ENCODE measurements at regions not wholly inside any gene's neighbourhood (a gene's known extent, or its start where the extent isn't known, plus 50 kb on each side); places are given as distances from the start of the nearest gene placed in this dataset.
A peak's percentile ranks its signal among the peaks of the same experiment; 100 is the strongest.
"Not testable (repeated sequence)": the region's sequence is repeated elsewhere in the genome, so short reads cannot be mapped to it uniquely, and the experiment has no call there.

- WGBS, result 92% methylated on average over 55 of the region's 55 CpGs
- no peak overlapping the region for H3K27ac ChIP-seq (ENCODE audit: low read length)
- no peaks in the 10 kb centered on the region for H3K4me1 ChIP-seq (ENCODE audit: control insufficient read depth, insufficient read depth, low read length)
- ATAC-seq (no peak), DNase-seq (peak in 2 of 3 donors; percentile 30 to 36)
- no peak overlapping the region for H3K4me3 ChIP-seq (ENCODE audit: low read length)
- no peaks in the 10 kb centered on the region for H3K9me3 ChIP-seq (ENCODE audit: control insufficient read depth, low read length)
- intact Hi-C loops (cut with DNase I), result no loop called here
- no peaks in the 10 kb centered on the region for H3K27me3 ChIP-seq (ENCODE audit: control insufficient read depth, insufficient read depth)
These were observed 545.8 kb upstream of the CDH10 start for GRCh38 chr5:25190521-25191000.

- ATAC-seq, result no peak
- no peak for DNase-seq
- no peak overlapping the region for H3K27ac ChIP-seq (ENCODE audit: low read length)
- H3K4me1 ChIP-seq (ENCODE audit: control insufficient read depth, insufficient read depth, low read length), result no peaks in the 10 kb centered on the region
- intact Hi-C loops (cut with DNase I), result no loop called here
- peaks cover 1% of the 10 kb centered on the region for H3K9me3 ChIP-seq (ENCODE audit: control insufficient read depth, low read length)
- WGBS, result 84% methylated on average over 5 of the region's 5 CpGs
- H3K27me3 ChIP-seq (ENCODE audit: control insufficient read depth, insufficient read depth), result no peaks in the 10 kb centered on the region
- no peak overlapping the region for H3K4me3 ChIP-seq (ENCODE audit: low read length)
These were observed 536.5 kb upstream of the CDH10 start for GRCh38 chr5:25181249-25181648.

GRCh38 chr5:25162616-25163015, 517.8 kb upstream of the CDH10 start:
- H3K27ac ChIP-seq (ENCODE audit: low read length); H3K4me1 ChIP-seq (ENCODE audit: control insufficient read depth, insufficient read depth, low read length); H3K9me3 ChIP-seq (ENCODE audit: control insufficient read depth, low read length); H3K4me3 ChIP-seq (ENCODE audit: low read length); ATAC-seq; H3K27me3 ChIP-seq (ENCODE audit: control insufficient read depth, insufficient read depth); intact Hi-C loops (cut with DNase I); DNase-seq: not testable (repeated sequence)
- WGBS, result 0% methylated on average over 1 of the region's 1 CpG

GRCh38 chr5:25160891-25161290, 516.1 kb upstream of the CDH10 start:
- Histone ChIP-seq H3K4me1 (ENCODE audit: control insufficient read depth, insufficient read depth, low read length) (no peaks in the 10 kb centered on the region), H3K27me3 (ENCODE audit: control insufficient read depth, insufficient read depth) (no peaks in the 10 kb centered on the region), H3K4me3 (ENCODE audit: low read length) (no peak overlapping the region), H3K27ac (ENCODE audit: low read length) (no peak overlapping the region), H3K9me3 (ENCODE audit: control insufficient read depth, low read length) (no peaks in the 10 kb centered on the region)
- 66% methylated on average over 1 of the region's 1 CpG for WGBS
- ATAC-seq, result no peak
- no peak for DNase-seq
- intact Hi-C loops (cut with DNase I), result no loop called here

GRCh38 chr5:25150819-25151218, 506.0 kb upstream of the CDH10 start:
- Histone ChIP-seq H3K4me1 (ENCODE audit: control insufficient read depth, insufficient read depth, low read length) (no peaks in the 10 kb centered on the region), H3K27me3 (ENCODE audit: control insufficient read depth, insufficient read depth) (no peaks in the 10 kb centered on the region), H3K9me3 (ENCODE audit: control insufficient read depth, low read length) (no peaks in the 10 kb centered on the region), H3K4me3 (ENCODE audit: low read length) (no peak overlapping the region), H3K27ac (ENCODE audit: low read length) (no peak overlapping the region)
- ATAC-seq (no peak), DNase-seq (no peak)
- intact Hi-C loops (cut with DNase I), result no loop called here
- 67% methylated on average over 1 of the region's 1 CpG for WGBS

GRCh38 chr5:25128606-25129005, 483.8 kb upstream of the CDH10 start:
- Histone ChIP-seq H3K27me3 (ENCODE audit: control insufficient read depth, insufficient read depth) (no peaks in the 10 kb centered on the region), H3K9me3 (ENCODE audit: control insufficient read depth, low read length) (peaks cover 1% of the 10 kb centered on the region), H3K27ac (ENCODE audit: low read length) (no peak overlapping the region), H3K4me3 (ENCODE audit: low read length) (no peak overlapping the region), H3K4me1 (ENCODE audit: control insufficient read depth, insufficient read depth, low read length) (no peaks in the 10 kb centered on the region)
- WGBS, result 83% methylated on average over 4 of the region's 4 CpGs
- ATAC-seq, result no peak
- DNase-seq, result no peak
- intact Hi-C loops (cut with DNase I), result no loop called here

- ATAC-seq (no peak), DNase-seq (no peak)
- Histone ChIP-seq H3K9me3 (ENCODE audit: control insufficient read depth, low read length) (no peaks in the 10 kb centered on the region), H3K27ac (ENCODE audit: low read length) (no peak overlapping the region), H3K27me3 (ENCODE audit: control insufficient read depth, insufficient read depth) (no peaks in the 10 kb centered on the region), H3K4me3 (ENCODE audit: low read length) (no peak overlapping the region), H3K4me1 (ENCODE audit: control insufficient read depth, insufficient read depth, low read length) (no peaks in the 10 kb centered on the region)
- intact Hi-C loops (cut with DNase I), result no loop called here
- 80% methylated on average over 7 of the region's 7 CpGs for WGBS
These were observed 474.9 kb upstream of the CDH10 start for GRCh38 chr5:25119650-25120049.

GRCh38 chr5:25107853-25108252, 463.1 kb upstream of the CDH10 start:
- intact Hi-C loops (cut with DNase I), result no loop called here
- Histone ChIP-seq H3K27ac (ENCODE audit: low read length) (no peak overlapping the region), H3K4me1 (ENCODE audit: control insufficient read depth, insufficient read depth, low read length) (no peaks in the 10 kb centered on the region), H3K4me3 (ENCODE audit: low read length) (no peak overlapping the region), H3K9me3 (ENCODE audit: control insufficient read depth, low read length) (no peaks in the 10 kb centered on the region), H3K27me3 (ENCODE audit: control insufficient read depth, insufficient read depth) (no peaks in the 10 kb centered on the region)
- no peak for DNase-seq
- WGBS, result 71% methylated on average over 4 of the region's 4 CpGs
- no peak for ATAC-seq

- intact Hi-C loops (cut with DNase I), result no loop called here
- 67% methylated on average over 3 of the region's 3 CpGs for WGBS
- no peak for DNase-seq
- Histone ChIP-seq H3K27me3 (ENCODE audit: control insufficient read depth, insufficient read depth) (no peaks in the 10 kb centered on the region), H3K4me1 (ENCODE audit: control insufficient read depth, insufficient read depth, low read length) (no peaks in the 10 kb centered on the region), H3K9me3 (ENCODE audit: control insufficient read depth, low read length) (peaks cover 2% of the 10 kb centered on the region), H3K4me3 (ENCODE audit: low read length) (no peak overlapping the region), H3K27ac (ENCODE audit: low read length) (no peak overlapping the region)
- no peak for ATAC-seq
These were observed 454.8 kb upstream of the CDH10 start for GRCh38 chr5:25099538-25099937.

- H3K9me3 ChIP-seq (ENCODE audit: control insufficient read depth, low read length), result peaks cover 2% of the 10 kb centered on the region
- ATAC-seq, result no peak
- DNase-seq, result no peak
- no peak overlapping the region for H3K4me3 ChIP-seq (ENCODE audit: low read length)
- no peak overlapping the region for H3K27ac ChIP-seq (ENCODE audit: low read length)
- 70% methylated on average over 2 of the region's 2 CpGs for WGBS
- intact Hi-C loops (cut with DNase I), result no loop called here
- H3K4me1 ChIP-seq (ENCODE audit: control insufficient read depth, insufficient read depth, low read length), result no peaks in the 10 kb centered on the region
- no peaks in the 10 kb centered on the region for H3K27me3 ChIP-seq (ENCODE audit: control insufficient read depth, insufficient read depth)
These were observed 450.5 kb upstream of the CDH10 start for GRCh38 chr5:25095261-25095660.

GRCh38 chr5:25094219-25094618, 449.4 kb upstream of the CDH10 start:
- H3K4me3 ChIP-seq (ENCODE audit: low read length), result no peak overlapping the region
- H3K9me3 ChIP-seq (ENCODE audit: control insufficient read depth, low read length), result peaks cover 2% of the 10 kb centered on the region
- 81% methylated on average over 2 of the region's 2 CpGs for WGBS
- no peak for DNase-seq
- no peak for ATAC-seq
- H3K27ac ChIP-seq (ENCODE audit: low read length), result no peak overlapping the region
- H3K4me1 ChIP-seq (ENCODE audit: control insufficient read depth, insufficient read depth, low read length), result no peaks in the 10 kb centered on the region
- no peaks in the 10 kb centered on the region for H3K27me3 ChIP-seq (ENCODE audit: control insufficient read depth, insufficient read depth)
- intact Hi-C loops (cut with DNase I), result no loop called here

GRCh38 chr5:25091921-25092320, 447.1 kb upstream of the CDH10 start:
- WGBS, result 60% methylated on average over 3 of the region's 3 CpGs
- H3K27me3 ChIP-seq (ENCODE audit: control insufficient read depth, insufficient read depth), result no peaks in the 10 kb centered on the region
- no peak overlapping the region for H3K4me3 ChIP-seq (ENCODE audit: low read length)
- intact Hi-C loops (cut with DNase I), result no loop called here
- DNase-seq, result no peak
- no peaks in the 10 kb centered on the region for H3K4me1 ChIP-seq (ENCODE audit: control insufficient read depth, insufficient read depth, low read length)
- H3K9me3 ChIP-seq (ENCODE audit: control insufficient read depth, low read length), result peaks cover 2% of the 10 kb centered on the region
- no peak for ATAC-seq
- H3K27ac ChIP-seq (ENCODE audit: low read length), result no peak overlapping the region
